GM12872 (cell line): ENCODE measurements at regions not wholly inside any gene's neighbourhood (a gene's known extent, or its start where the extent isn't known, plus 50 kb on each side); places are given as distances from the start of the nearest gene placed in this dataset.

Experiments
- CTCF ChIP-seq: IDR thresholded peaks from 3 replicates; pipeline ENCODE4 v1.5.1; 2011; ENCODE audit warnings: low read depth, mild to moderate bottlenecking, low read length, moderate library complexity; ENCODE audit not compliant: insufficient read depth

- no peak for TF ChIP-seq CTCF
Observed at GRCh38 chr4:127344071-127344470, 288.7 kb upstream of the INTU start.

- TF ChIP-seq CTCF: no peak
Observed at GRCh38 chr4:127347936-127348335, 284.8 kb upstream of the INTU start.

- TF ChIP-seq CTCF: no peak
Observed at GRCh38 chr4:127352220-127353113, 280.3 kb upstream of the INTU start.

DNA sequence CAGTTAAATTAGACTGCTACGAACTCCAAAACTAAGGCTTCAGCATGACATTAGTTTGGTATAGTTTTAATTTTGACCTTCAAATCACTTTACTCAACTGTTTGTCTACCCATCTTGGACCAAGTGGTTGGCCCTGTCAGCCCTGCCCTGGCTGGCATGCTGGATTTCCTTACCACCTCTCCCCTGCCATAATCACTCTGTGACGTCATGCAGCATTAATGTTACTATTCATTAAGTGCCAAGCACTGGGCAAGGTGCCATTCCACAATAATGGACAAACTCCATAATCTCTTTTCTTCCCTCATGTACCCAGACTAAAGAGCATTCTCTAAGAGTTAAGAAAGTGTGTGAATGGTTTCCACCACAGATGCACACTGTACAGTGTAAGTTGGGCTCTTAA is 277.0 kb upstream of the INTU start:
- TF ChIP-seq CTCF: no peak

GRCh38 chr4:127357765-127358164 is 275.0 kb upstream of the INTU start:
- no peak for TF ChIP-seq CTCF

DNA sequence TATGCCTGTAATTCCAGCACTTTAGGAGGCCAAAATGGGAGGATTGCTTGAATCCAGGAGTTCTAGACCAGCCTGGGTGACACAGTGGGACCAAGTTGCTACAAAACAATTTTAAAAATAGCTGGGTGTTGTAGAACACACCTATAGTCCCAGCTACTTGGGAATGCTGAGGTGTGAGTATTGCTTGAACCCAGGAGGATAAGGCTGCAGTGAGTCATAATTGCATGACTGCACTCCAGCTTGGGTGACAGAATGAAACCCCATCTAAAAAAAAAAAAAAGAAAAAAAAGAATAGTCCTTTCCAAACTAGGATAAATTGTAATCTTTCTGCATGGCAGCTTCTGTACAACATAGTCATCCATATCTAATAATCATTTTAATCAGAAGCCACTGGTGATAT is 270.1 kb upstream of the INTU start:
- TF ChIP-seq CTCF: no peak

DNA sequence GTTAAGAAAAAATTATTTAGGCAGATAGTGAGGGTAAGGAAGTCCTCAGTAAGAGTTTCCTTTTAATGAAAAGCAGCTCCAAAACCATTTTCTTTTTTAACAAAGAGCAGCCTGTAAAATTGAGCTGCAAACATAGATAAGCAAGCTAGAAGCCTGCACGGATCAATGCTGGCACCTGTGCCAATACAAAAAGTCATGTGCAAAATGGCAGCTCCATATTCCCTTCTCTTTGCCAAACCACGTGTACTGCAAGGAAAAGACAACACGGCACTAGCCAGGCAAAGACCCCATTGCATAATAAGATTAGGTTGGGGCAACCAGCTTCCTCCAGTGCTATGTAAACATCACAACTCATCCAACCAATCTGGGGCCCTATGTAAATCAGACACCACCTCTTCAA is 268.4 kb upstream of the INTU start:
- no peak for TF ChIP-seq CTCF
